Gastroesophageal sphincter (tissue), 3 donors: ENCODE measurements at regions not wholly inside any gene's neighbourhood (a gene's known extent, or its start where the extent isn't known, plus 50 kb on each side); places are given as distances from the start of the nearest gene placed in this dataset.

Experiments
- POLR2AphosphoS5 ChIP-seq: sonication (generic); formaldehyde crosslinking; IDR thresholded peaks from one replicate; pipeline ENCODE4 v1.6.1; 2017; ENCODE audit warnings: antibody characterized with exemption
- TF ChIP-seq, protein P1 (sequence below), 4 experiments: fragments of 200-600 bp in 2 of 4; fragments of 450-650 bp in 2 of 4; sonication (generic) in 1 of 4; IDR thresholded peaks; one replicate each; pipeline ENCODE4 v1.5.1; 2017 to 2019; ENCODE audit warnings: antibody characterized with exemption in 4 of 4, mild to moderate bottlenecking in 2 of 4, moderate library complexity in 2 of 4

DNA sequence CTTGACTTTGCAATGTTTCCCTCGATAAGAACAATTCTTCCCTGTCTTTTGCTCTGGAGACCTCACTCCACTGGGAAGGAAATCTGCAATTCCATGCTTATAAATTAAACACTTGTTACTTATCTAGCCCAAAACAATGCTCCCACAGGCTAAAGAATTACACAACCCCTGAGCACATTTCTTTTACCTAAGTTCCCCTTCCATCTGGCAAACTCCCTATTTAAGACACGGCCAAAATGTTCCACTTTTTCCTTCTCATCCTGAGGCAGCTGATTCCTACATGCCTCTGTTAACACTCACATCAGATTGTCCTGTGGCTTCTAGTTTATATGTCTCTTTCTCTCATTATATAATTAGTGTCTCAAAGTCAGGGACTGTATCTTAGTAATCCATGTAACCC is 211.7 kb downstream of the COX18 start:
- no peak for TF ChIP-seq POLR2AphosphoS5
- TF ChIP-seq, protein P1, sequence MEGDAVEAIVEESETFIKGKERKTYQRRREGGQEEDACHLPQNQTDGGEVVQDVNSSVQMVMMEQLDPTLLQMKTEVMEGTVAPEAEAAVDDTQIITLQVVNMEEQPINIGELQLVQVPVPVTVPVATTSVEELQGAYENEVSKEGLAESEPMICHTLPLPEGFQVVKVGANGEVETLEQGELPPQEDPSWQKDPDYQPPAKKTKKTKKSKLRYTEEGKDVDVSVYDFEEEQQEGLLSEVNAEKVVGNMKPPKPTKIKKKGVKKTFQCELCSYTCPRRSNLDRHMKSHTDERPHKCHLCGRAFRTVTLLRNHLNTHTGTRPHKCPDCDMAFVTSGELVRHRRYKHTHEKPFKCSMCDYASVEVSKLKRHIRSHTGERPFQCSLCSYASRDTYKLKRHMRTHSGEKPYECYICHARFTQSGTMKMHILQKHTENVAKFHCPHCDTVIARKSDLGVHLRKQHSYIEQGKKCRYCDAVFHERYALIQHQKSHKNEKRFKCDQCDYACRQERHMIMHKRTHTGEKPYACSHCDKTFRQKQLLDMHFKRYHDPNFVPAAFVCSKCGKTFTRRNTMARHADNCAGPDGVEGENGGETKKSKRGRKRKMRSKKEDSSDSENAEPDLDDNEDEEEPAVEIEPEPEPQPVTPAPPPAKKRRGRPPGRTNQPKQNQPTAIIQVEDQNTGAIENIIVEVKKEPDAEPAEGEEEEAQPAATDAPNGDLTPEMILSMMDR (IDR thresholded peaks at IDR 0.05) = no peak
